ENCODE measurements at regions not wholly inside any gene's neighbourhood (a gene's known extent, or its start where the extent isn't known, plus 50 kb on each side); places are given as distances from the start of the nearest gene placed in this dataset.
"Not testable (repeated sequence)": the region's sequence is repeated elsewhere in the genome, so short reads cannot be mapped to it uniquely, and the experiment has no call there.

GRCh38 chr12:87217491-87217890 lies 811.7 kb downstream of the C12orf50 start:
- H3K4me1 ChIP-seq (ENCODE audit: control insufficient read depth, insufficient read depth, low read length) = no peaks in the 10 kb centered on the region
- no peaks in the 10 kb centered on the region for H3K36me3 ChIP-seq (ENCODE audit: control insufficient read depth, insufficient read depth, low read length)
- no peak overlapping the region for H3K27ac ChIP-seq (ENCODE audit: low read depth, low read length)

GRCh38 chr12:87216436-87216835 lies 812.8 kb downstream of the C12orf50 start:
- Histone ChIP-seq H3K27ac (ENCODE audit: low read depth, low read length) (no peak overlapping the region), H3K9ac (ENCODE audit: low read length) (no peak overlapping the region), H3K27me3 (ENCODE audit: control insufficient read depth, insufficient read depth, low read length) (no peaks in the 10 kb centered on the region), H3K4me3 (ENCODE audit: low read length) (no peak overlapping the region), H3K4me1 (ENCODE audit: control insufficient read depth, insufficient read depth, low read length) (no peaks in the 10 kb centered on the region), H3K36me3 (ENCODE audit: control insufficient read depth, insufficient read depth, low read length) (no peaks in the 10 kb centered on the region)

More at GRCh38 chr12:87217491-87217890, 811.7 kb downstream of the C12orf50 start:
- H3K9ac ChIP-seq (ENCODE audit: low read length) = no peak overlapping the region
- no peaks in the 10 kb centered on the region for H3K27me3 ChIP-seq (ENCODE audit: control insufficient read depth, insufficient read depth, low read length)
- H3K4me3 ChIP-seq (ENCODE audit: low read length) = no peak overlapping the region

- Histone ChIP-seq H3K36me3 (ENCODE audit: control insufficient read depth, insufficient read depth, low read length) (no peaks in the 10 kb centered on the region), H3K27me3 (ENCODE audit: control insufficient read depth, insufficient read depth, low read length) (no peaks in the 10 kb centered on the region), H3K4me3 (ENCODE audit: low read length) (no peak overlapping the region), H3K27ac (ENCODE audit: low read depth, low read length) (no peak overlapping the region), H3K4me1 (ENCODE audit: control insufficient read depth, insufficient read depth, low read length) (no peaks in the 10 kb centered on the region), H3K9ac (ENCODE audit: low read length) (no peak overlapping the region)
Measured at GRCh38 chr12:87202189-87202588, 827.0 kb downstream of the C12orf50 start.

GRCh38 chr12:87201598-87201997 lies 827.6 kb downstream of the C12orf50 start:
- H3K4me3 ChIP-seq (ENCODE audit: low read length) = no peak overlapping the region
- no peaks in the 10 kb centered on the region for H3K36me3 ChIP-seq (ENCODE audit: control insufficient read depth, insufficient read depth, low read length)
- no peaks in the 10 kb centered on the region for H3K4me1 ChIP-seq (ENCODE audit: control insufficient read depth, insufficient read depth, low read length)
- H3K9ac ChIP-seq (ENCODE audit: low read length) = no peak overlapping the region
- H3K27me3 ChIP-seq (ENCODE audit: control insufficient read depth, insufficient read depth, low read length) = no peaks in the 10 kb centered on the region
- H3K27ac ChIP-seq (ENCODE audit: low read depth, low read length) = no peak overlapping the region

- no peaks in the 10 kb centered on the region for H3K36me3 ChIP-seq (ENCODE audit: control insufficient read depth, insufficient read depth, low read length)
- H3K9ac ChIP-seq (ENCODE audit: low read length) = no peak overlapping the region
- no peaks in the 10 kb centered on the region for H3K27me3 ChIP-seq (ENCODE audit: control insufficient read depth, insufficient read depth, low read length)
- H3K27ac ChIP-seq (ENCODE audit: low read depth, low read length) = no peak overlapping the region
- H3K4me3 ChIP-seq (ENCODE audit: low read length) = no peak overlapping the region
- no peaks in the 10 kb centered on the region for H3K4me1 ChIP-seq (ENCODE audit: control insufficient read depth, insufficient read depth, low read length)
Measured at GRCh38 chr12:87200289-87200979, 828.8 kb downstream of the C12orf50 start.

GRCh38 chr12:87198181-87198580 lies 831.0 kb downstream of the C12orf50 start:
- Histone ChIP-seq H3K9ac (ENCODE audit: low read length) (no peak overlapping the region), H3K27me3 (ENCODE audit: control insufficient read depth, insufficient read depth, low read length) (no peaks in the 10 kb centered on the region), H3K36me3 (ENCODE audit: control insufficient read depth, insufficient read depth, low read length) (no peaks in the 10 kb centered on the region), H3K4me1 (ENCODE audit: control insufficient read depth, insufficient read depth, low read length) (no peaks in the 10 kb centered on the region), H3K27ac (ENCODE audit: low read depth, low read length) (no peak overlapping the region), H3K4me3 (ENCODE audit: low read length) (no peak overlapping the region)

- H3K27ac ChIP-seq (ENCODE audit: low read depth, low read length) = no peak overlapping the region
- no peak overlapping the region for H3K9ac ChIP-seq (ENCODE audit: low read length)
- no peak overlapping the region for H3K4me3 ChIP-seq (ENCODE audit: low read length)
- no peaks in the 10 kb centered on the region for H3K27me3 ChIP-seq (ENCODE audit: control insufficient read depth, insufficient read depth, low read length)
- H3K4me1 ChIP-seq (ENCODE audit: control insufficient read depth, insufficient read depth, low read length) = no peaks in the 10 kb centered on the region
- H3K36me3 ChIP-seq (ENCODE audit: control insufficient read depth, insufficient read depth, low read length) = no peaks in the 10 kb centered on the region
Measured at GRCh38 chr12:87196321-87196720, 832.9 kb downstream of the C12orf50 start.

GRCh38 chr12:87194389-87194788 lies 834.8 kb downstream of the C12orf50 start:
- not testable (repeated sequence) for H3K4me3 ChIP-seq (ENCODE audit: low read length); H3K36me3 ChIP-seq (ENCODE audit: control insufficient read depth, insufficient read depth, low read length); H3K4me1 ChIP-seq (ENCODE audit: control insufficient read depth, insufficient read depth, low read length); H3K9ac ChIP-seq (ENCODE audit: low read length); H3K27me3 ChIP-seq (ENCODE audit: control insufficient read depth, insufficient read depth, low read length); H3K27ac ChIP-seq (ENCODE audit: low read depth, low read length)

GRCh38 chr12:87185367-87185766 lies 843.8 kb downstream of the C12orf50 start:
- Histone ChIP-seq H3K36me3 (ENCODE audit: control insufficient read depth, insufficient read depth, low read length) (no peaks in the 10 kb centered on the region), H3K4me3 (ENCODE audit: low read length) (no peak overlapping the region), H3K27me3 (ENCODE audit: control insufficient read depth, insufficient read depth, low read length) (no peaks in the 10 kb centered on the region), H3K27ac (ENCODE audit: low read depth, low read length) (no peak overlapping the region), H3K9ac (ENCODE audit: low read length) (no peak overlapping the region), H3K4me1 (ENCODE audit: control insufficient read depth, insufficient read depth, low read length) (no peaks in the 10 kb centered on the region)

GRCh38 chr12:87182696-87183233 lies 846.4 kb downstream of the C12orf50 start:
- Histone ChIP-seq H3K27me3 (ENCODE audit: control insufficient read depth, insufficient read depth, low read length) (no peaks in the 10 kb centered on the region), H3K36me3 (ENCODE audit: control insufficient read depth, insufficient read depth, low read length) (no peaks in the 10 kb centered on the region)

GRCh38 chr12:87171356-87171755 lies 857.8 kb downstream of the C12orf50 start:
- Histone ChIP-seq H3K27ac (ENCODE audit: low read depth, low read length) (no peak overlapping the region), H3K4me3 (ENCODE audit: low read length) (no peak overlapping the region), H3K27me3 (ENCODE audit: control insufficient read depth, insufficient read depth, low read length) (no peaks in the 10 kb centered on the region), H3K9ac (ENCODE audit: low read length) (no peak overlapping the region), H3K36me3 (ENCODE audit: control insufficient read depth, insufficient read depth, low read length) (no peaks in the 10 kb centered on the region), H3K4me1 (ENCODE audit: control insufficient read depth, insufficient read depth, low read length) (no peaks in the 10 kb centered on the region)

More at GRCh38 chr12:87182696-87183233, 846.4 kb downstream of the C12orf50 start:
- Histone ChIP-seq H3K4me3 (ENCODE audit: low read length) (no peak overlapping the region), H3K9ac (ENCODE audit: low read length) (no peak overlapping the region), H3K27ac (ENCODE audit: low read depth, low read length) (no peak overlapping the region), H3K4me1 (ENCODE audit: control insufficient read depth, insufficient read depth, low read length) (no peaks in the 10 kb centered on the region)

GRCh38 chr12:87169010-87169409 lies 860.2 kb downstream of the C12orf50 start:
- no peak overlapping the region for H3K9ac ChIP-seq (ENCODE audit: low read length)
- no peaks in the 10 kb centered on the region for H3K27me3 ChIP-seq (ENCODE audit: control insufficient read depth, insufficient read depth, low read length)
- H3K36me3 ChIP-seq (ENCODE audit: control insufficient read depth, insufficient read depth, low read length) = no peaks in the 10 kb centered on the region
- H3K4me1 ChIP-seq (ENCODE audit: control insufficient read depth, insufficient read depth, low read length) = no peaks in the 10 kb centered on the region
- H3K27ac ChIP-seq (ENCODE audit: low read depth, low read length) = no peak overlapping the region
- H3K4me3 ChIP-seq (ENCODE audit: low read length) = no peak overlapping the region

GRCh38 chr12:87165733-87166375 lies 863.3 kb downstream of the C12orf50 start:
- H3K27me3 ChIP-seq (ENCODE audit: control insufficient read depth, insufficient read depth, low read length) = no peaks in the 10 kb centered on the region
- H3K27ac ChIP-seq (ENCODE audit: low read depth, low read length) = no peak overlapping the region
- no peak overlapping the region for H3K4me3 ChIP-seq (ENCODE audit: low read length)
- H3K36me3 ChIP-seq (ENCODE audit: control insufficient read depth, insufficient read depth, low read length) = no peaks in the 10 kb centered on the region
- no peaks in the 10 kb centered on the region for H3K4me1 ChIP-seq (ENCODE audit: control insufficient read depth, insufficient read depth, low read length)
- H3K9ac ChIP-seq (ENCODE audit: low read length) = no peak overlapping the region

All from rectal smooth muscle tissue (tissue), 1 donor.